ENCODE measurements at regions not wholly inside any gene's neighbourhood (a gene's known extent, or its start where the extent isn't known, plus 50 kb on each side); places are given as distances from the start of the nearest gene placed in this dataset.

DNA sequence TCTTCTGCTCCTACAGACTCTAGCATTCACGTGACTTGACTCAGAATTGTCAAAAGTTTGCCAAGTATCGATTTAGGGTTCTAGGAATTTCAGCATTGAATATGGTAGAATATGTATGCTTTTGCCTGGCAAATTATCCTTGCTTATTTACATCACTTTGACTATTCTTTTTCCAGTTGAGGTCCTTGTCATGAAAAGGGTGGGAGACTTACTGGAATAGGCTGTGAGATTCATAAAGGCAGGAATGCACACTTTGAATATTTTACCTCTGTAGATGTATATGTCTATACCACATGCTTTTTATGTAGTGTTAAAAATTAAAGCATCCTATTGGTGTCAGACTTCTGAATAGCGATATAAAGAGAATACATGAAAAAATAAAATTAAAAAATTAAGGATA, 378.8 kb upstream of the RARB start:
- no peak overlapping the region for H3K4me3 ChIP-seq (ENCODE audit: low read length)
- TF ChIP-seq, protein P1, sequence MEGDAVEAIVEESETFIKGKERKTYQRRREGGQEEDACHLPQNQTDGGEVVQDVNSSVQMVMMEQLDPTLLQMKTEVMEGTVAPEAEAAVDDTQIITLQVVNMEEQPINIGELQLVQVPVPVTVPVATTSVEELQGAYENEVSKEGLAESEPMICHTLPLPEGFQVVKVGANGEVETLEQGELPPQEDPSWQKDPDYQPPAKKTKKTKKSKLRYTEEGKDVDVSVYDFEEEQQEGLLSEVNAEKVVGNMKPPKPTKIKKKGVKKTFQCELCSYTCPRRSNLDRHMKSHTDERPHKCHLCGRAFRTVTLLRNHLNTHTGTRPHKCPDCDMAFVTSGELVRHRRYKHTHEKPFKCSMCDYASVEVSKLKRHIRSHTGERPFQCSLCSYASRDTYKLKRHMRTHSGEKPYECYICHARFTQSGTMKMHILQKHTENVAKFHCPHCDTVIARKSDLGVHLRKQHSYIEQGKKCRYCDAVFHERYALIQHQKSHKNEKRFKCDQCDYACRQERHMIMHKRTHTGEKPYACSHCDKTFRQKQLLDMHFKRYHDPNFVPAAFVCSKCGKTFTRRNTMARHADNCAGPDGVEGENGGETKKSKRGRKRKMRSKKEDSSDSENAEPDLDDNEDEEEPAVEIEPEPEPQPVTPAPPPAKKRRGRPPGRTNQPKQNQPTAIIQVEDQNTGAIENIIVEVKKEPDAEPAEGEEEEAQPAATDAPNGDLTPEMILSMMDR (conservative IDR thresholded peaks at IDR 0.05; ENCODE audit: low read length), result no peak

DNA sequence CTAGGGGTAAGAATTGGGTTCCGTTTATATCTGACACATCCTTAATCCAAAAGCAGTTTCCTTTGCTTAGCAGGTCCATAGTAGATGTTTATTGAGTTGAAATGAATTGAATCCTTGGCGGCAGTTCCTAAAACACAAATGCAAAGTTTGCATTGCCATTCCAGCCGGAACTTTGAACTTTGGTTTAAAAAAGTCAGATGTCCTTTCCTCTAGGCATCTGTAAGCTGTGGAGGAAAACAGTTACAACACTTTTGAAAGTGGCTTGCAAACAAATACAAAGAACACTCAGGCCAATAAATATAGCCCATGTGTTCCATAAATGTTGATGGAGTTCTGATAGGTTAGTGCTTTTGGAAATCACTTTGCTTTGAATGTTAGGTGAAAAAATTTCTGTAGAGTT, 374.7 kb upstream of the RARB start:
- TF ChIP-seq, protein P1 (conservative IDR thresholded peaks at IDR 0.05; ENCODE audit: low read length), result no peak
- no peak for DNase-seq (ENCODE audit: low read depth)
- H3K4me3 ChIP-seq (ENCODE audit: low read length), result no peak overlapping the region

More for the DNA sequence above, 378.8 kb upstream of the RARB start:
- DNase-seq (ENCODE audit: low read depth), result no peak

DNA sequence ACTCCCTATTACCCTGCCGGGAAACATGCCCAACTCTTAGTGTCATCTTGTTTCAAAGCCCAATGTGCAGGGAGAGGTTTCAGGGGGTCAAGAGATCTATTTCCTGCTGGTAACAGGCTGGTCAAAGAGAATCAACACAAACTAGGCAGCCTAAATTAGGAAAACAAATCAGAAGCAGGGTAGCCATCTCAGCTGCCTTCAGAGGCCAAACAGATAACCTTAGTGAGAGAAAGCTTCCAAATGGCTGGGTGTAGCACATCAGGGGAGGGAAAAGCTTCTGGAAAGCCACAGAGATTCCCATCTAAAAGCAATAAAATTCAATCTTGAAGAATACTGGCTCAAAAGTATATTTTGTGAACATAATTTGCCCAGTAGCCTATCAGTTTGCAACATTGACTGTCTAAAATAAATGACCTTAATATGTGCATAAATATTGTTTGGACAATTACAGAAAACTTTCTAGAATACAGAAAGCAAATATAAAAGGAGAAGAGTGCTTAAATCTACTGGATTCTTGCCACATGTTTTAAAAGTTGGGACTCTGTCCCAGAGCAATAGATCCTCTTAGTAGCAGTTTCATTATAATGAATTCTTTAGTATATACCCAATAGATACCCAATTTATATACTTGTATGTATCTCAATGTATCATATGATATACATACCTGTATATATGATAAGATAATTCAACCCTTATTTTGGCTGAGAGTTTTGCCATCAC, 371.9 kb upstream of the RARB start:
- DNase-seq (ENCODE audit: low read depth), result no peak
- H3K4me3 ChIP-seq (ENCODE audit: low read length), result no peak overlapping the region
- TF ChIP-seq, protein P1 (conservative IDR thresholded peaks at IDR 0.05; ENCODE audit: low read length), result no peak

DNA sequence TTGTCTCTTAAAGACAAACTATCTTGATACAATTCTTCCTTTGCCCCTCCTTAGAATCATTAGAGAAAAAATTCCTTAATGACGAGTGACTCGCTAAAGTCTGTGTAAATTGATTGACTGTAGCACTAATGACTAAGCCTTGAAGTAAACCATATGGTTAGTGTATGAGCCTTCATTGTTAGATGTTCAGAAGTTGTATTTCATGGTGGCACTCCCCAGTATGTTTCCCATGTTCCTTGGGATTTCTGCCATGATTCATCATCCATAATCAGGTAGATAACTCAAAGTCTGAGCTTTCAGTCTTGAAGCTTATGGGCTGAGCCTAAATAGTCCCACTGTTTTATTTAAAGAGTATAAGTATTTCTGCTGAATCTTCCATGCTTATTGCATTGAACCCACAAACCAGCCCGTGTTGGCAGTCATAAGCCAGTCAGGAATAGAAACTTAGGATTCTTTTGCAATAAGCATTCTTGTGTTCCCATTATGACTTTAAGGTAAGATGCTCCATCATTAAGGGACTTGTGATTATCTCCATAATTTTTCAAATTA, 371.2 kb upstream of the RARB start:
- DNase-seq (ENCODE audit: low read depth), result no peak
- no peak overlapping the region for H3K4me3 ChIP-seq (ENCODE audit: low read length)
- TF ChIP-seq, protein P1 (conservative IDR thresholded peaks at IDR 0.05; ENCODE audit: low read length), result no peak

DNA sequence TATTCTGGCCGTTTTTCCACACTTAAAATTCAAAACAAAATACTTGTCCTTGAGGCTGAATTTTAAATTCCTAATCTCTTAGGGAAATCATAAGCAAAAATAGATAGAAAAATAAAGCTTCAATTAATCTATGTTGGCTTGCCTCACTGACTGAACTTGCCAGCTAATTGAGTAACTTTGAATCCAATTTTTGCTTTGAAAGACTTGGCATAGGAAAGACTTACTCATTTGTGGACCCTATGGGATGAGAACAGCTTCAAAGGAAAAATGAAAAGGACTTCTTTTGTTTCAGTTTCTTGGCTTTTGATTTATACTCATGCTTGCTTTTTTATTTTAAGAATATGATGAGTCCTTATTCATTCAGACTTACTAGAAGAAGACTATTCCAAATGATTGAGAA, 370.7 kb upstream of the RARB start:
- DNase-seq (ENCODE audit: low read depth), result no peak
- no peak overlapping the region for H3K4me3 ChIP-seq (ENCODE audit: low read length)
- TF ChIP-seq, protein P1 (conservative IDR thresholded peaks at IDR 0.05; ENCODE audit: low read length), result no peak

DNA sequence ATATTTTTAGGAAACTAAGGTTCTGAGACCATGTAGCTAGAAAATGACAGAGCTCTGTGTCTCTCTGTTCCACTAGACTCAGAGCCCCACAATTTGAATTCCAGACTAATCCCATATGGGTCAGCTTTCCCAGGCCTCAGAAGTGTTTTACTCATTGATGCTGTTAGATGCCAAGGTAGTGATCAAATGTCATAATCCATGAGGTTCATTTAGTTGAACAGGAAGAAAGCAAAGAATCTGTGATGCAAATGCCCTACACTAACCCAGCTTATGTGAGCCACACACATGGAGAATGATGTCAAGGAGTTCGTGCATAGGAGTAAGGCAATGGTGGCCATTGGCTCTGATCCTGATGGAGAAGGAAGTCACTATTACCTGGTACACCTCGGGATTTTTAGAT, 363.4 kb upstream of the RARB start:
- H3K4me3 ChIP-seq (ENCODE audit: low read length), result no peak overlapping the region
- TF ChIP-seq, protein P1 (conservative IDR thresholded peaks at IDR 0.05; ENCODE audit: low read length), result no peak
- DNase-seq (ENCODE audit: low read depth), result no peak

DNA sequence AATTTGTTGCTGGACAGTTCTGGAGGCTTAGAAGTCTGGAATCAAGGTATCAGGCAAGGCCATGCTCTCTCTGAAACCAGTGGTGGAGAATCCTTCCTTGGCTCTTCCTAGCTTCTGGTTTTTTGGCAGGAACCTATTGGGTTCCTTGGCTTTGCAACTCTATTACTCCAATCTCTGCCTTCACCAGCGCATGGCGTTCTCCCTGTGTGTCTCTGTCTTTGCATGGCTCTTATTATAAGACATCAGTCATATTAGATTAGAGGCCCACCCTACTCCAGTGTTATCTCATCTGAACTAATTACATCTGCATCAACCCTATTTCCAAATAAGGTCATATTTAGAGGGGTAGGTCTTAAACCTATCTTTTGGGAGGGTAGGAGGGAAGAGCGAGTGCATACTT, 358.1 kb upstream of the RARB start:
- DNase-seq (ENCODE audit: low read depth), result no peak
- H3K4me3 ChIP-seq (ENCODE audit: low read length), result no peak overlapping the region
- TF ChIP-seq, protein P1 (conservative IDR thresholded peaks at IDR 0.05; ENCODE audit: low read length), result no peak

Data from AG10803 (cell line).